ENCODE measurements at regions not wholly inside any gene's neighbourhood (a gene's known extent, or its start where the extent isn't known, plus 50 kb on each side); places are given as distances from the start of the nearest gene placed in this dataset.

GRCh38 chr11:123357990-123358827 is 71.9 kb upstream of the GRAMD1B start:
- peak; percentile 30 for TF ChIP-seq CTCF (IDR thresholded peaks at IDR 0.05; ENCODE audit: low read depth, low read length)
- DNase-seq (ENCODE audit: extremely low read depth, low read depth), result no peak

GRCh38 chr11:123357353-123357989 is 72.6 kb upstream of the GRAMD1B start:
- no peak for TF ChIP-seq CTCF (IDR thresholded peaks at IDR 0.05; ENCODE audit: low read depth, low read length)
- no peak for DNase-seq (ENCODE audit: extremely low read depth, low read depth)

GRCh38 chr11:123356539-123356938 is 73.5 kb upstream of the GRAMD1B start:
- TF ChIP-seq CTCF (IDR thresholded peaks at IDR 0.05; ENCODE audit: low read depth, low read length), result no peak
- no peak for DNase-seq (ENCODE audit: extremely low read depth, low read depth)

- no peak for DNase-seq (ENCODE audit: extremely low read depth, low read depth)
- no peak for TF ChIP-seq CTCF (IDR thresholded peaks at IDR 0.05; ENCODE audit: low read depth, low read length)
These were observed 75.6 kb upstream of the GRAMD1B start for GRCh38 chr11:123354371-123354975.

GRCh38 chr11:123351375-123351774 is 78.7 kb upstream of the GRAMD1B start:
- DNase-seq (ENCODE audit: extremely low read depth, low read depth), result no peak
- TF ChIP-seq CTCF (IDR thresholded peaks at IDR 0.05; ENCODE audit: low read depth, low read length), result no peak

GRCh38 chr11:123349382-123349781 is 80.7 kb upstream of the GRAMD1B start:
- no peak for DNase-seq (ENCODE audit: extremely low read depth, low read depth)

More at GRCh38 chr11:123349382-123349781, 80.7 kb upstream of the GRAMD1B start:
- no peak for TF ChIP-seq CTCF (IDR thresholded peaks at IDR 0.05; ENCODE audit: low read depth, low read length)

Measured in AG09319 (cell line).